Activated T-helper 17 cell treated with anti-CD3 and anti-CD28 coated beads, Interleukin-2, amount 50 U/mL, for 72 hours (primary cell): ENCODE measurements at regions not wholly inside any gene's neighbourhood (a gene's known extent, or its start where the extent isn't known, plus 50 kb on each side); places are given as distances from the start of the nearest gene placed in this dataset.
"Not testable (repeated sequence)": the region's sequence is repeated elsewhere in the genome, so short reads cannot be mapped to it uniquely, and the experiment has no call there.

Experiments used
- ATAC-seq: fragments of 150-1000 bp; cut with Tn5 transposase; replicated peaks from 2 replicates; pipeline ENCODE4 v1.10.0; 2021; ENCODE audit warnings: mild to moderate bottlenecking, moderate library complexity
- H3K27ac Mint-ChIP-seq: one replicate; pipeline ENCODE4 v1.8.0; 2022; ENCODE audit warnings: mixed read lengths
- H3K27me3 Mint-ChIP-seq: one replicate; pipeline ENCODE4 v1.8.0; 2022; ENCODE audit warnings: mixed read lengths
- H3K36me3 Mint-ChIP-seq: one replicate; pipeline ENCODE4 v1.8.0; 2022; ENCODE audit warnings: low read depth, mild to moderate bottlenecking, mixed read lengths
- H3K4me1 Mint-ChIP-seq: one replicate; pipeline ENCODE4 v1.8.0; 2022; ENCODE audit warnings: mixed read lengths
- H3K4me3 Mint-ChIP-seq: one replicate; pipeline ENCODE4 v1.8.0; 2022; ENCODE audit warnings: mild to moderate bottlenecking, mixed read lengths
- H3K9me3 Mint-ChIP-seq: one replicate; pipeline ENCODE4 v1.8.0; 2022; ENCODE audit warnings: mixed read lengths

DNA sequence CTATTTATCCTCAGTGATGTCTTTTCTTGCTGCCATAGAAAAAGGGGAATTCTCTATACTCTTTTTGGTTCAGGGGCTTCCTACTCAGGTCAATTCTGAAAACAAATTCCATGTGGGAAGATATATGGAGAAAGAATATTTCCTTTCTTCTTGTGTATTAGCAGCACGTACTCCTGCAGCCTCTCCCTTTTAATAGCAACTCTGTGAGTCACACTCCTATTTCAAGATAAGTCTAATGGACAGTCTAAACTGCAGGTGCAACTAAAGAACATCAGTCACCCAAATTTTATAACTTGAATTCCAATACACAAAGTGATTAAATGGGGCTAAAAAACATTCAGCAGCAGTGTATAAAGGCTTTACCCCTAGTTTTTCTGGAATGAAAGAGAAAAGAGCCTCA, 942.2 kb downstream of the CNTNAP5 start:
- H3K4me1 Mint-ChIP-seq = no peaks in the 10 kb centered on the region
- H3K36me3 Mint-ChIP-seq = no peaks in the 10 kb centered on the region
- ATAC-seq = no peak
- H3K27ac Mint-ChIP-seq = no peak overlapping the region
- H3K27me3 Mint-ChIP-seq = no peaks in the 10 kb centered on the region
- H3K9me3 Mint-ChIP-seq = peaks cover 8% of the 10 kb centered on the region
- no peak overlapping the region for H3K4me3 Mint-ChIP-seq

DNA sequence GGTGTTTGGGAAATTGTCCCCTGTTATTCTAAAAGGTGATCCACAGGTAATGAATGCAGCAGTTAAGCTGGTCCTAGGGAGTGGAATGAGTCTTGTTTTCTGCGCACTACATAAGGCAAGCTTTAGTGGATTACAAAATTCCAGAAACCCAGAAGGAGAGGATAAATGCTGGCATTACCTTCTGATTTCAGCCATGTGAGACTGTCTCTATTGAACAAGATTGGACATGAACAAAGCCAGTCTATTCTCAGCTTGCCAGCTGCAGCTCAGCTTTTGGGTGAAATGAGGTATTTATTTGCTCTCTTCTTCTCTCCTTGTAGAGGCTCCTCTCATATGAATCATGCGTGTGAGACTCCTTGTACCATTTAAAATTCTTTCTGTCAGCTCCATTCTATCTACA, 944.9 kb downstream of the CNTNAP5 start:
- H3K9me3 Mint-ChIP-seq = peaks cover 13% of the 10 kb centered on the region
- no peak overlapping the region for H3K27ac Mint-ChIP-seq
- H3K27me3 Mint-ChIP-seq = no peaks in the 10 kb centered on the region
- no peak for ATAC-seq
- no peak overlapping the region for H3K4me3 Mint-ChIP-seq
- H3K36me3 Mint-ChIP-seq = no peaks in the 10 kb centered on the region
- no peaks in the 10 kb centered on the region for H3K4me1 Mint-ChIP-seq

DNA sequence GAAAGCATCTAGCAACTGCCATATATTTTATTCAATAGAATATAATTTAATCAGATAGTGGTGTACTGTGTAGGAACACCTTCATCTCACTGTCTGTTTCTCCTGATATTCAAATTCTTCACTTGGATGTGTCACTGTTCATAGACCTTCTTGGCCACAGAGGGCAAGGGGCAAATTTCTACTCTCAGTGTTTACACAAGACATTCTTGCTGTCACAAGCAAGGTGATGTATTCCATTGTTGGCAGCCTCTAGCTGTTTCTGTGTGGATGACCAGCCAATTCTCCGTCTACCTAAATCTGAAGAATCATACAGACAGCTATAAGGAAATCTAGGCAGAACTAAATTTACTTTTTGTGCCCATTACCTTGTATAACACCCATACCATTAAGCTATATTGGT, 948.3 kb downstream of the CNTNAP5 start:
- Mint-ChIP-seq H3K9me3 (peaks cover 20% of the 10 kb centered on the region), H3K4me3 (no peak overlapping the region), H3K27ac (no peak overlapping the region), H3K36me3 (no peaks in the 10 kb centered on the region), H3K27me3 (no peaks in the 10 kb centered on the region), H3K4me1 (no peaks in the 10 kb centered on the region)
- no peak for ATAC-seq

DNA sequence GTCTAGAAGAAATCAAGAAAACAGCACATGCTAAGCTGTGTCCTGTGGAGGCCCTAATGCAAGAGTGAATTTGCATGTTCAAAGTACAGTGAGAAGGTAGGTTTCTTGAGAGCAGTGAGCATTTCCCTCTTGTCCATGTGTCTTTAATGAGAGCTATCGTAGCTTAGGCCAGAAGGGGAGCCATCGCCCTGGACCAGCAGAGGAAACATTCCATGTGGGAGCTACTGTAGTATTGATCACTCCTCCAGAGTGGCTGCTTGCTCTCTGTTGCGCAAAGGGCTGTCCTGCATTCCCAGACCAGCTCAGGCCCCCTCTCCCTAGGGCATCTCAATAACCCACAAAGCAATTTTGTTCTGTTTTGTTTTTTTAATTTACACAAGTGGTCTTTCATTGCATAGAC, 950.1 kb downstream of the CNTNAP5 start:
- Mint-ChIP-seq H3K27ac (no peak overlapping the region), H3K36me3 (no peaks in the 10 kb centered on the region), H3K4me3 (no peak overlapping the region), H3K4me1 (no peaks in the 10 kb centered on the region), H3K27me3 (no peaks in the 10 kb centered on the region), H3K9me3 (peaks cover 17% of the 10 kb centered on the region)
- no peak for ATAC-seq

DNA sequence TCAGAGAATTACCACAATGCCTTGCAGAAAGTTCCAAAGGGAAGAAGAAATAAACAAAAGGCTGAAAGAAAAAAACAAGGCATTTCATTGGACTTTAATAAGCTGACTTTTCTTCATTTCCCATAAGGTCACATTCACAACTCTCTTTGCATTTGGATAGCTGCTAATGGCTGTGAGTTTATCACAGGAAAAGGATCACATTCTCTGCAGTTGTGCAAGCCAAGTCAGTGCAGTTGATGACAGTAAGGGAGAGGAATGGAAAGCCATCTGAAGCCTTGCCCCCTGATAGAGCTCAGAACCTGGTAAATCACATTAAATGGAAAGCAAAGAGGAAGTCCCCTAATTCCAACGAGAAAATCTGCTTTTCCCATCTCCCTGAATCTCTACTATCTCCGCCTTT, 950.6 kb downstream of the CNTNAP5 start:
- no peaks in the 10 kb centered on the region for H3K36me3 Mint-ChIP-seq
- H3K27ac Mint-ChIP-seq = no peak overlapping the region
- H3K4me1 Mint-ChIP-seq = no peaks in the 10 kb centered on the region
- H3K4me3 Mint-ChIP-seq = no peak overlapping the region
- H3K27me3 Mint-ChIP-seq = no peaks in the 10 kb centered on the region
- no peak for ATAC-seq
- peaks cover 16% of the 10 kb centered on the region for H3K9me3 Mint-ChIP-seq

DNA sequence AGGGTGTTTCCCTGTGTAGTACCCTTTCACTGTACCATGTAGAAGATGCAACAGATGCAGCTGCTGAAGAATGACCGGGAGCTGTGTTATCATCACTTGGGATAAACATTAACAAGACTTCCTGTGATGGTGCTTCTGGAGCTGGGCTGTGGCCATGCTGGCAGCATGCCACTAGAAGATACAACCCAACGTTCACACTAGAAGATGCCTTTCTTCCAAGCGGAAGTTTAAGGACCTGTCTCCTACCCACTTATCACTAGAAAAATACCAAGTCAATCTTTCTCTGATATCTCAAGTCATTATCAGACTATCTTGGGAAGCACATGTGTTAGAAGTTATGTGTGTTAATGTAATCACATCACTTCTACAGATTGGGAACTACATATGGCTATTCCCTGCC, 953.5 kb downstream of the CNTNAP5 start:
- peaks cover 10% of the 10 kb centered on the region for H3K9me3 Mint-ChIP-seq
- H3K4me3 Mint-ChIP-seq = no peak overlapping the region
- no peaks in the 10 kb centered on the region for H3K27me3 Mint-ChIP-seq
- H3K27ac Mint-ChIP-seq = no peak overlapping the region
- H3K4me1 Mint-ChIP-seq = no peaks in the 10 kb centered on the region
- ATAC-seq = no peak
- H3K36me3 Mint-ChIP-seq = no peaks in the 10 kb centered on the region

DNA sequence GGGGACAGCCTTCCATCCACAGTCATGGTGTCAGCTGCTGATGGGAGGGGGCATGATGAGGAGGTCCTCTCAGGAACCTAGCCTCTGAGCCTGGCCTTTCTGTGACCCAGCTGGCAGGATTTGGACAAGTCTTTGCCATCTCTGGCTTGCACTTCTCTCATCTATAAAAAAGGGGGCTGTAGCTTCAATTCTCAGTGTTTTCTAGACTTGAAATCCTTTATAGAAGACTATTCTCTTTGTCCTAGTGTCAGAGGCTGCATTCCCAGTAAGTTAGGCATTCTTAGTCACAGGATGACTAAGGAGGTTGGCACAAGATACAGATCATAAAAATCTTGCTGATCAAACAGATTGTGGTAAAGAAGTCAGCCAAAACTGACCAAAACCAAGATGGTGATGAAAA, 958.5 kb downstream of the CNTNAP5 start:
- Mint-ChIP-seq H3K4me1 (no peaks in the 10 kb centered on the region), H3K36me3 (no peaks in the 10 kb centered on the region), H3K4me3 (no peak overlapping the region), H3K9me3 (peaks cover 4% of the 10 kb centered on the region), H3K27me3 (no peaks in the 10 kb centered on the region), H3K27ac (no peak overlapping the region)
- no peak for ATAC-seq

DNA sequence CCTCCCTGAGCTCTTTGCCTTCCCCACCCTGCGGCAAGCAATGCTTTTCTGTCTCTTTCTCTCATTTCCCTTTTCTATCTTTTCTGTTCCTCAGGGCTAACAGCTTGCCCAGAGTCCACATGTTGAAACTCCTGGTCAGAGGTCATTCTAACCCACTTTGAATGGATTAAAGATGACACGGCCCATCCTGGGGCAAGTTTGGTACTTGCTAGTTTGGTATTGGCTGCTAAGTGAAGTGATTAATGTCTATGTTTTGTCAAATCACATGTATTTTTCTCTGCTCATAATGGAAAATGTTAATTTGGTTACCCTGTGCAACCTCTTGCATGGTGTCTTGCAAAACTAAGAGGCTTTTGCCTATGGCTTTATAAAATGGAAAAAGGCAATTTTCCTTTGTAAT, 960.2 kb downstream of the CNTNAP5 start:
- Mint-ChIP-seq H3K4me1 (no peaks in the 10 kb centered on the region), H3K36me3 (no peaks in the 10 kb centered on the region), H3K27ac (no peak overlapping the region), H3K27me3 (no peaks in the 10 kb centered on the region), H3K9me3 (no peaks in the 10 kb centered on the region), H3K4me3 (no peak overlapping the region)
- ATAC-seq = no peak

DNA sequence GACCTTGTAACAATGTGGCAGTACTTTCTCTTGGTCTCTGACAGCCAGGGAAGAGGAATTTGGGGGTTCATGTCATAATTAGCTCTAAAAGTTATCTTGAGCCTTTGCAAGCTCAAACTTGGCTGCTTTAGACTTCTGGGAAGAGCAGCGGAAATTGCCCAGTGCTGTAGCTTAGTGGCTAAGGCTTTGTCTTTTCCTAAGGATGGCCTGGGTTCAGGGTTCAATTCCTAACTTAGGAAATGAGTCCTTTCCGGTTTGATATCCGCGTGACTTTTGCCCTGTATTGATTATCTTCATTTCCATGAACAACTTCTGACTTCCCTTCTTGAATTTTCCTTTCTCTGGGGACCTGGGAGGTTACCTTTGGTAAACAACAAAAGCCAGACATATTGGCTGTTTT, 961.0 kb downstream of the CNTNAP5 start:
- H3K27me3 Mint-ChIP-seq = no peaks in the 10 kb centered on the region
- no peak for ATAC-seq
- H3K9me3 Mint-ChIP-seq = no peaks in the 10 kb centered on the region
- no peaks in the 10 kb centered on the region for H3K36me3 Mint-ChIP-seq
- no peak overlapping the region for H3K4me3 Mint-ChIP-seq
- no peaks in the 10 kb centered on the region for H3K4me1 Mint-ChIP-seq
- H3K27ac Mint-ChIP-seq = no peak overlapping the region

DNA sequence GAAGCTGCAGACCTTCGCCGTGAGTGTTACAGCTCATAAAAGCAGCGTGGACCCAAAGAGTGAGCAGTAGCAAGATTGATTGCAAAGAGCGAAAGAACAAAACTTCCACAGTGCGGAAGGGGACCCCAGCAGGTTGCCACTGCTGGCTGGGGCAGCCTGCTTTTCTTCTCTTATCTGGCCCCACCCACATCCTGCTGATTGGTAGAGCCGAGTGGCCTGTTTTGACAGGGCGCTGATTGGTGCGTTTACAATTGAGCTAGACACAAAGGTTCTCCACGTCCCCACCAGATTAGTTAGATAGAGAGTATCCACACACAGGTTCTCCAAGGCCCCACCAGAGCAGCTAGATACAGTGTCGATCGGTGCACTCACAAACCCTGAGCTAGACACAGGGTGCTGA, 961.8 kb downstream of the CNTNAP5 start:
- not testable (repeated sequence) for H3K27ac Mint-ChIP-seq, ATAC-seq, H3K9me3 Mint-ChIP-seq, H3K4me1 Mint-ChIP-seq, H3K27me3 Mint-ChIP-seq, H3K36me3 Mint-ChIP-seq, H3K4me3 Mint-ChIP-seq

DNA sequence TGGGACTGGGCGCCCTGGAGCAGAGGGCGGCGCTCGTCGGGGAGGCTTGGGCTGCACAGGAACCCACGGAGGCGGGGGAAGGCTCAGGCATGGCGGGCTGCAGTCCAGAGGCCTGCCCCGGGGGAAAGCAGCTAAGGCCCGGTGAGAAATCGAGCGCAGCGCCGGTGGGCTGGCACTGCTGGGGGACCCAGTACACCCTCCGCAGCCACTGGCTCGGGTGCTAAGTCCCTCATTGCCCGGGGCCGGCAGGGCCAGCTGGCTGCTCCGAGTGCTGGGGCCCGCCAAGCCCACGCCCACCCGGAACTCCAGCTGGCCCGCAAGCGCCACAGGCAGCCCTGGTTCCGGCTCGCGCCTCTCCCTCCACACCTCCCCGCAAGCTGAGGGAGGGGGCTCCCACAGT, 962.3 kb downstream of the CNTNAP5 start:
- H3K27ac Mint-ChIP-seq, H3K27me3 Mint-ChIP-seq, H3K36me3 Mint-ChIP-seq, ATAC-seq, H3K4me1 Mint-ChIP-seq, H3K9me3 Mint-ChIP-seq, H3K4me3 Mint-ChIP-seq: not testable (repeated sequence)

DNA sequence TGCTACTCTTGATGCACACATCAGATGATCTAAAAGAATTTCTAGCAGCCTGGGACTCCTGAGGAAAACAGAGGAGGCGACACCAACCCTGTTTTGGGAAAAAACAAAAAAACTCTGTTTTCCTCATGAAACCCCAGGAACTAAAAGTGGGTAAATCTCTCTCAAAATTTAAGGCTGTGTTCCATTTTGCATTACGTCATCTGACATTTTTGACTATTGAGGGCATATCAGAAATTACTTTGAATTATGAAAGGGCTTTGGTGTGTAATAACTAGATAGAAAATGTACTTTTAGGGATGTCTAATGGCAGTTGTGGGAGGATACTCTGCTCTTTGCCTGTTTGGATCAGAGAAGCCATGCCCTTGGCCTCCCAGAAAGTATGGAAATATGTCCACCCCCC, 963.0 kb downstream of the CNTNAP5 start:
- H3K27ac Mint-ChIP-seq = no peak overlapping the region
- no peaks in the 10 kb centered on the region for H3K36me3 Mint-ChIP-seq
- H3K27me3 Mint-ChIP-seq = no peaks in the 10 kb centered on the region
- no peaks in the 10 kb centered on the region for H3K9me3 Mint-ChIP-seq
- no peak overlapping the region for H3K4me3 Mint-ChIP-seq
- H3K4me1 Mint-ChIP-seq = no peaks in the 10 kb centered on the region
- ATAC-seq = no peak

DNA sequence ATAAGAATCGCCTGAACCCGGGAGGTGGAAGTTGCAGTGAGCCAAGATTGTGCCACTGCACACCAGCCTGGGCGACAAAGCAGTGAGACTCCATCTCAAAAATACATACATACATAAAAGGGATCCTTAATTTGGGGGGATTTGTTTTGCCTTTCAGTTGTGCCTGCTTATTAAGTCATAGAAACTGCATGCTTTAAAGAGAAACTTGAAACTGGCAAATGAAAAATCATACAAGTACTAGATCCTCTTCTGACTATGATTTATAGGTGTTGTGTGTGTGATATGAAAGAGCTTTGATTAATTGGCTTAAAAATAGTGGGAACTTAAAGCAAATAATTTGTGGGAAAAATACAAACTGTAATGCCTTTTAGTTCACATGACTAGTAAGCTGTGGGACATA, 963.7 kb downstream of the CNTNAP5 start:
- Mint-ChIP-seq H3K36me3 (no peaks in the 10 kb centered on the region), H3K4me1 (no peaks in the 10 kb centered on the region), H3K4me3 (no peak overlapping the region), H3K27me3 (no peaks in the 10 kb centered on the region), H3K27ac (no peak overlapping the region), H3K9me3 (no peaks in the 10 kb centered on the region)
- no peak for ATAC-seq

DNA sequence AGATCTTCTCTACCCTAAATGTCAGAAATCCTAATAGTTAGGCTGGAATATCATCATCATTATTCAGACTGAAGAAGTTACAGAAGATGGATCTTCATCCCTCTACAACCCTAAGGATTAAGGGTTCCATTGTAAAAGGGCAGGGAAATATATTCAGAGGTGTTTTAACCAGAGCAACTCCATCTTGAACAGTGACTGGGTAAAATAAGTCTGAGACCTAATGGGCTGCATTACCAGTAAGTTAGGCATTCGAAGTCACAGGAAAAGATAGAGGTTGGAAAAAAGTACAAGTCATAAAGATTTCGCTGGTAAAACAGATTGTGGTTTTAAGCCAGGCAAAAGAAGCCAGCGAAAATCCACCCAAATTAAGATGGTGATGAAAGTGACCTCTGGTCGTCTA, 968.7 kb downstream of the CNTNAP5 start:
- no peak overlapping the region for H3K27ac Mint-ChIP-seq
- no peak overlapping the region for H3K4me3 Mint-ChIP-seq
- H3K4me1 Mint-ChIP-seq = no peaks in the 10 kb centered on the region
- no peaks in the 10 kb centered on the region for H3K36me3 Mint-ChIP-seq
- no peaks in the 10 kb centered on the region for H3K9me3 Mint-ChIP-seq
- H3K27me3 Mint-ChIP-seq = no peaks in the 10 kb centered on the region
- no peak for ATAC-seq

DNA sequence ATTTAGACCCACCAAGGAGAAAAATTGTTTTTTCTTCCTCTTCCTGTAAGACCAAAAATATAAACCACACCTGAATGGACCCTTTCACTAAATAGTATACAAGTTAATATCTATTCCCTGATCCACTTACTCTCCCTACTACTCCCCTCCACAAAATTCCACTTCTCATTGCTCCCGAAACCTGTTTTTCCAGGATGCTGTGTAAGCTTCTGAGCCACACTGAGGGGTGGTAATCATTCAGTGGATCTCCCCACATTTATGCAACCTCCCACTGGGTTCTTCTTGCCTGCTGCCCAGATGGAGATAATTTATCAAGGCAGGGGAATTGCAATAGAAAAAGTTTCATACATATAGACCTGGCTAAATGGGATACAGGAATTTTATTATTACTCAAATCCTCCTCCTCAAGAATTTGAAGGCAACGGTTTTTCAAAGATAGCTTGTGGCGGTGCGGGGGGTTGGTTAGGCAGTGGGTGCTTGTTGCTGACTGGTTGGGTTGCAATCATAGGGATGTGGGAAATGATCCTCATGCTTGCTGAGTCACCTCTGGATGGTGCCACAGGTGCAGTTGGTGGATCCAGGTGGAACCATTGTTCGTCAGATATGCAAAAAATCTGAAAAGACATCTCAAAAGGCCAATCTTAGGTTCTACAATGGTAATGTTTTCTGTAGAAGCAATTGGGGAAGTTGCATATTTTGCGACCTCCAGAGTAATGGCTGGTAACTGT, 970.3 kb downstream of the CNTNAP5 start:
- H3K4me3 Mint-ChIP-seq = no peak overlapping the region
- no peak overlapping the region for H3K27ac Mint-ChIP-seq
- no peaks in the 10 kb centered on the region for H3K36me3 Mint-ChIP-seq
- H3K4me1 Mint-ChIP-seq = no peaks in the 10 kb centered on the region
- no peaks in the 10 kb centered on the region for H3K27me3 Mint-ChIP-seq
- no peaks in the 10 kb centered on the region for H3K9me3 Mint-ChIP-seq
- ATAC-seq = no peak

DNA sequence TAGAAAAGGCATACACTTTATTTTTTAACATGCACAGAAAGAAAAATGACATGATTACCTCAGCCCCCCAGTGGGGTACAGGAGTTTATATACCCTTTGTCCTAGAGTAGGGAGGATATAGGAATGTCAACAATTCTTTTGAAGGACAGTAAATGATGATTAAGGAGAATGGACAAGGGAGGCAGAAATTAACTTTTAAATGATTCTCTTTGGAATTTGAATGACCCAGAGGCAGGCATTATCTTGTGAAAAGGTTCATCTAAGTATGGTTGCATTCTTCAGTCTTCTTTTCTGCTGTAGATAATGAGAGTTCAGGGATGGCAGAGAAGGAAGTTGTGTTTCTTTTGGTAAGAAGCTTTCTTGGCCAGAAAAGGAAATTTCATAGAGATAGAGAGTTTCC, 971.3 kb downstream of the CNTNAP5 start:
- Mint-ChIP-seq H3K27ac (no peak overlapping the region), H3K36me3 (no peaks in the 10 kb centered on the region), H3K4me1 (no peaks in the 10 kb centered on the region), H3K27me3 (no peaks in the 10 kb centered on the region), H3K4me3 (no peak overlapping the region), H3K9me3 (no peaks in the 10 kb centered on the region)
- no peak for ATAC-seq
